Spleen (tissue), 11 donors: ENCODE measurements at regions not wholly inside any gene's neighbourhood (a gene's known extent, or its start where the extent isn't known, plus 50 kb on each side); places are given as distances from the start of the nearest gene placed in this dataset.
"Not testable (repeated sequence)": the region's sequence is repeated elsewhere in the genome, so short reads cannot be mapped to it uniquely, and the experiment has no call there.

Experiments
- DNase-seq: peaks from one replicate; pipeline ENCODE4 v3.0.0-alpha.2; 2020
- H3K27ac ChIP-seq, 8 donors: fragments of 200-600 bp; sonication (generic) in 7 of 8; 1 replicate in 4 of 8; 2 replicates in 4 of 8; pipeline versions ENCODE4 v1.5.0 to v1.8.0; 2016 to 2021; ENCODE audit warnings: inconsistent platforms in 4 of 8, mild to moderate bottlenecking in 4 of 8, moderate library complexity in 1 of 8
- H3K27me3 ChIP-seq, 7 donors: fragments of 200-600 bp; sonication (generic) in 6 of 7; replicated peaks in 1 of 7; 1 replicate in 4 of 7; 2 replicates in 3 of 7; pipeline versions ENCODE4 v1.5.0 to v1.8.0; 2016 to 2021; ENCODE audit warnings: inconsistent platforms in 3 of 7, mild to moderate bottlenecking in 1 of 7
- H3K36me3 ChIP-seq, 6 donors: fragments of 200-600 bp; sonication (generic) in 5 of 6; 1 replicate in 4 of 6; 2 replicates in 2 of 6; pipeline versions ENCODE4 v1.5.0 to v1.8.0; 2016 to 2021; ENCODE audit warnings: inconsistent platforms in 2 of 6
- H3K4me1 ChIP-seq, 6 donors: fragments of 200-600 bp; sonication (generic) in 5 of 6; 1 replicate in 3 of 6; 2 replicates in 3 of 6; pipeline versions ENCODE4 v1.5.0 to v1.8.0; 2016 to 2021; ENCODE audit warnings: inconsistent platforms in 3 of 6
- H3K4me3 ChIP-seq, 8 donors: fragments of 200-600 bp; sonication (generic) in 7 of 8; 1 replicate in 4 of 8; 2 replicates in 4 of 8; pipeline versions ENCODE4 v1.5.0 to v1.8.0; 2016 to 2021; ENCODE audit warnings: inconsistent platforms in 4 of 8, mild to moderate bottlenecking in 4 of 8, moderate library complexity in 2 of 8
- H3K9me3 ChIP-seq, 8 donors: fragments of 200-600 bp; sonication (generic) in 7 of 8; 1 replicate in 4 of 8; 2 replicates in 4 of 8; pipeline versions ENCODE4 v1.5.0 to v1.8.0; 2016 to 2021; ENCODE audit warnings: inconsistent platforms in 4 of 8
- CTCF ChIP-seq, 11 experiments: fragments of 200-600 bp in 7 of 11; fragments of 450-650 bp in 4 of 11; sonication (generic) in 4 of 11; IDR thresholded peaks in 8 of 11; conservative IDR thresholded peaks in 3 of 11; 1 replicate in 7 of 11; 2 replicates in 4 of 11; pipeline versions ENCODE4 v1.4.0 to v1.8.0; 2016 to 2021; ENCODE audit warnings: antibody characterized with exemption in 11 of 11, inconsistent platforms in 4 of 11, mild to moderate bottlenecking in 1 of 11
- POLR2A ChIP-seq, 3 donors: fragments of 450-650 bp; IDR thresholded peaks; one replicate each; pipeline ENCODE4 v1.5.1; 2017; ENCODE audit warnings: antibody characterized with exemption in 3 of 3, mild to moderate bottlenecking in 1 of 3
- POLR2AphosphoS5 ChIP-seq, 3 donors: sonication (generic); formaldehyde crosslinking; IDR thresholded peaks; one replicate each; pipeline ENCODE4 v1.5.1; 2017; ENCODE audit warnings: antibody characterized with exemption in 3 of 3
- WGBS, 5 donors: extraction: QIAGEN DNeasy Blood & Tissue Kit in 3 of 5; methylation state at CpG; one replicate each; pipeline versions ENCODE4 v1.1.5 to v1.1.7; 2013 to 2018; 5-methylcytosine and 5-hydroxymethylcytosine counted together
- intact Hi-C: fragments of 100-400 bp; cut with DNase I; formaldehyde crosslinking; loops from one replicate; pipeline ENCODE4 v1.15.0; 2023; ENCODE audit warnings: low total_unique reads
- donor health status: healthy with polysubstance abuse.
- donor health status: DM: no; HTN: no; CAD: no; lungs with moderate emphysema.
- donor health status: DM: no; HTN: no; CAD: no.
- donor health status: Bipolar disorder and iron deficiency.
- donor health status: healthy.
- donor health status: DM: no; HTN: no; CAD: no.
- donor health status: DM: yes; HTN: yes; CAD: no.

- DNase-seq: no peak
- Histone ChIP-seq H3K27ac (no peak overlapping the region), H3K36me3 (no peaks in the 10 kb centered on the region), H3K4me1 (no peaks in the 10 kb centered on the region), H3K9me3 (no peaks in the 10 kb centered on the region), H3K4me3 (no peak overlapping the region), H3K27me3 (no peaks in the 10 kb centered on the region)
- WGBS, 5 donors: 17 to 55% (median 39%) methylated on average over 1 of the region's 1 CpG
- TF ChIP-seq POLR2AphosphoS5 (IDR thresholded peaks at IDR 0.05) (no peak), POLR2A (IDR thresholded peaks at IDR 0.05) (no peak), CTCF (IDR thresholded peaks at IDR 0.05 in 8 of 11, conservative IDR thresholded peaks at IDR 0.05 in 3 of 11) (no peak)
- intact Hi-C loops: no loop called here
These were observed 80.0 kb upstream of the FGF13 start for GRCh38 chrX:138791551-138791950.

GRCh38 chrX:138788771-138789170 lies 77.3 kb upstream of the FGF13 start:
- Histone ChIP-seq H3K4me1 (no peaks in the 10 kb centered on the region), H3K9me3 (no peaks in the 10 kb centered on the region), H3K27me3 (no peaks in the 10 kb centered on the region), H3K36me3 (no peaks in the 10 kb centered on the region), H3K4me3 (no peak overlapping the region), H3K27ac (no peak overlapping the region)
- TF ChIP-seq POLR2A (IDR thresholded peaks at IDR 0.05) (no peak), CTCF (IDR thresholded peaks at IDR 0.05 in 8 of 11, conservative IDR thresholded peaks at IDR 0.05 in 3 of 11) (no peak), POLR2AphosphoS5 (IDR thresholded peaks at IDR 0.05) (no peak)
- no peak for DNase-seq
- intact Hi-C loops: no loop called here

- 61 to 91% (median 77%) methylated on average over 7 to 14 of the region's 14 CpGs; no CpG with 5 or more reads in 1 of the 5 donors for WGBS, 5 donors
- H3K4me3 ChIP-seq, H3K4me1 ChIP-seq, H3K27ac ChIP-seq, H3K36me3 ChIP-seq, H3K27me3 ChIP-seq, DNase-seq, H3K9me3 ChIP-seq: not testable (repeated sequence)
- intact Hi-C loops: loop anchor here (5.0 kb wide), 1 partner anchor 779 kb away; no protein-coding TSS in a partner anchor
These were observed 67.0 kb upstream of the FGF13 start for GRCh38 chrX:138778576-138778909.

- H3K4me3 ChIP-seq, H3K4me1 ChIP-seq, H3K27me3 ChIP-seq, H3K27ac ChIP-seq, H3K9me3 ChIP-seq, H3K36me3 ChIP-seq, DNase-seq: not testable (repeated sequence)
- 81 to 95% (median 92%) methylated on average over 7 to 15 of the region's 15 CpGs for WGBS, 5 donors
- intact Hi-C loops: loop anchor here (5.0 kb wide), 1 partner anchor 779 kb away; no protein-coding TSS in a partner anchor
These were observed 66.5 kb upstream of the FGF13 start for GRCh38 chrX:138777908-138778575.

GRCh38 chrX:138777230-138777629 lies 65.7 kb upstream of the FGF13 start:
- Histone ChIP-seq H3K27me3 (no peaks in the 10 kb centered on the region), H3K4me1 (peaks cover 0 to 4% (median 0%) of the 10 kb centered on the region in 6 donors), H3K27ac (no peak overlapping the region), H3K4me3 (no peak overlapping the region), H3K36me3 (no peaks in the 10 kb centered on the region), H3K9me3 (no peaks in the 10 kb centered on the region)
- TF ChIP-seq POLR2A (IDR thresholded peaks at IDR 0.05) (no peak), CTCF (IDR thresholded peaks at IDR 0.05 in 8 of 11, conservative IDR thresholded peaks at IDR 0.05 in 3 of 11) (no peak)
- WGBS, 5 donors: 57 to 85% (median 70%) methylated on average over 3 of the region's 3 CpGs
- DNase-seq: no peak
- intact Hi-C loops: loop anchor here (5.0 kb wide), 1 partner anchor 780 kb away; no protein-coding TSS in a partner anchor
